ENCODE measurements at regions not wholly inside any gene's neighbourhood (a gene's known extent, or its start where the extent isn't known, plus 50 kb on each side); places are given as distances from the start of the nearest gene placed in this dataset.
"Not testable (repeated sequence)": the region's sequence is repeated elsewhere in the genome, so short reads cannot be mapped to it uniquely, and the experiment has no call there.

DNA sequence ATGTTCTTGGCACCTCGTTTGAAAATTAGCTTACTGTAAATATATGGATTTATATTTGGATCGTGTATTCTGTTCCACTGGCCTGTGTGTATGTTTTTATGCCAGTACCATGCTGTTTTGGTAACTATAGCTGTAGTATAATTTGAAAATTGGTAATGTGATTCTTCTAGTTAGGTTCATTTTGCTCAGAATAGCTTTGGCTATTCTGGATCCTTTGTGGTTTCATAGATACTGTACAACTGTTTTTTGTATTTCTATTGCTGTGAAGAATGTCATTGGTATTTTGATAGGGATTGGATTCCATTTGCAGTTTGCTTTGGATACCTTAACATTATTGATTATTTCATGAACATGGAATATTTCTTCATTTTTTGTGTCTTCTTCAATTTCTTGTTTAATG lies 490.2 kb downstream of the BRINP3 start:
- H3K4me1 ChIP-seq (ENCODE audit: insufficient read depth, low read length): peaks cover 6% of the 10 kb centered on the region; the same call in 1 of the 2 replicates
- no peak overlapping the region for H3K9ac ChIP-seq (ENCODE audit: low read depth, low read length)
- H3K36me3 ChIP-seq (ENCODE audit: insufficient read depth, low read length): no peaks in the 10 kb centered on the region
- peaks cover 6% of the 10 kb centered on the region for H3K9me3 ChIP-seq (ENCODE audit: control insufficient read depth, insufficient read depth, low read length)

GRCh38 chr1:189992856-189993255 lies 484.8 kb downstream of the BRINP3 start:
- no peak overlapping the region for H3K9ac ChIP-seq (ENCODE audit: low read depth, low read length)
- no peaks in the 10 kb centered on the region for H3K4me1 ChIP-seq (ENCODE audit: insufficient read depth, low read length)

DNA sequence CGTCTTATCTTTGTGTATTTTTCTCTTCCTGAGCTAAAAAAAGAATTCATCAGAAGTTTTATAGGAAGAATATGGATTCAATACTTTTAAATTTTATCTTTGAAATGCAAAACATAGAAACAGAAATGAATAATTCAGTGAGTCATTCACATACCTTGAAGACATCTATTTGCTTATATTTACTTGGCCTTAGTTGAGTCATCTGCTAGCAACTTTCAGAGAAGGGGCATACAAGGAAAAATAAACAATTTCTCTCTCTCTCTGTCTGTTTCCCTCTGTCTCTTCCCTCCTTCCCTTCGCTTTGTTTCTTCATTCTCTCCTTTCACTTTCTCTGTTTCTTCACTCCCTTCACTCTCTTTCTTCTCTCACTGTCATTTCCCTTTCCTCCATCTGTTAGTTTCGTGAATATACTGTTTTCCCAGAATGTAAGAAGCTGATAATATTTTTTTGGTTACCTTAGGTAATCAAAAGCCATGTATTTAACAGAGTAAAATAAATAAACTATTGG lies 477.2 kb downstream of the BRINP3 start:
- H3K4me1 ChIP-seq (ENCODE audit: insufficient read depth, low read length): no peaks in the 10 kb centered on the region; the same call in 1 of the 2 replicates
- no peak overlapping the region for H3K9ac ChIP-seq (ENCODE audit: low read depth, low read length)
- no peaks in the 10 kb centered on the region for H3K36me3 ChIP-seq (ENCODE audit: insufficient read depth, low read length)
- H3K9me3 ChIP-seq (ENCODE audit: control insufficient read depth, insufficient read depth, low read length): no peaks in the 10 kb centered on the region

More at GRCh38 chr1:189992856-189993255, 484.8 kb downstream of the BRINP3 start:
- H3K9me3 ChIP-seq (ENCODE audit: control insufficient read depth, insufficient read depth, low read length): peaks cover 11% of the 10 kb centered on the region
- no peaks in the 10 kb centered on the region; the same call in 1 of the 2 replicates for H3K36me3 ChIP-seq (ENCODE audit: insufficient read depth, low read length)

GRCh38 chr1:190001187-190001586 lies 476.5 kb downstream of the BRINP3 start:
- no peaks in the 10 kb centered on the region for H3K36me3 ChIP-seq (ENCODE audit: insufficient read depth, low read length)
- H3K4me1 ChIP-seq (ENCODE audit: insufficient read depth, low read length): no peaks in the 10 kb centered on the region; the same call in 1 of the 2 replicates
- no peaks in the 10 kb centered on the region for H3K9me3 ChIP-seq (ENCODE audit: control insufficient read depth, insufficient read depth, low read length)
- no peak overlapping the region for H3K9ac ChIP-seq (ENCODE audit: low read depth, low read length)

DNA sequence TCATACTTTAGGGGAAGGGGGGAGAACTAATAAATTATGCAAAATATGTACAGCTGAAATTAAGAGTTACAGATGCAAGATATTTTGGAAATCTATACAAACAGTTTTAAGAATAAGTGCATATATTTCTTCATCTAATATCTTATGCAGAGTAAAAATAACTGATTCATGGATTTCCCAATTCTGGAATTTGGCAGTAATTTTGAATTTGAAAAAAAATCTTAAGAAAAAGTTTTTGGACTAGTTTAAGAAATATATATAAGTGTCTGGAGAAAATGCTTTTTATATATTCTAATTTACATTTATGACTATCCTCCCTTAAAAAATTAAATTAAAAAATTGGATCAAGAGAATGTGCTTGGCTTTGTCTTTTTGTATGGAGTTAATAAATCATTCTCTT lies 474.3 kb downstream of the BRINP3 start:
- H3K9me3 ChIP-seq (ENCODE audit: control insufficient read depth, insufficient read depth, low read length): no peaks in the 10 kb centered on the region
- H3K36me3 ChIP-seq (ENCODE audit: insufficient read depth, low read length): no peaks in the 10 kb centered on the region
- H3K9ac ChIP-seq (ENCODE audit: low read depth, low read length): no peak overlapping the region
- H3K4me1 ChIP-seq (ENCODE audit: insufficient read depth, low read length): no peaks in the 10 kb centered on the region; the same call in 1 of the 2 replicates

GRCh38 chr1:190011585-190011984 lies 466.1 kb downstream of the BRINP3 start:
- Histone ChIP-seq H3K4me1 (ENCODE audit: insufficient read depth, low read length) (no peaks in the 10 kb centered on the region; the same call in 1 of the 2 replicates), H3K36me3 (ENCODE audit: insufficient read depth, low read length) (no peaks in the 10 kb centered on the region), H3K9me3 (ENCODE audit: control insufficient read depth, insufficient read depth, low read length) (no peaks in the 10 kb centered on the region), H3K9ac (ENCODE audit: low read depth, low read length) (no peak overlapping the region)

DNA sequence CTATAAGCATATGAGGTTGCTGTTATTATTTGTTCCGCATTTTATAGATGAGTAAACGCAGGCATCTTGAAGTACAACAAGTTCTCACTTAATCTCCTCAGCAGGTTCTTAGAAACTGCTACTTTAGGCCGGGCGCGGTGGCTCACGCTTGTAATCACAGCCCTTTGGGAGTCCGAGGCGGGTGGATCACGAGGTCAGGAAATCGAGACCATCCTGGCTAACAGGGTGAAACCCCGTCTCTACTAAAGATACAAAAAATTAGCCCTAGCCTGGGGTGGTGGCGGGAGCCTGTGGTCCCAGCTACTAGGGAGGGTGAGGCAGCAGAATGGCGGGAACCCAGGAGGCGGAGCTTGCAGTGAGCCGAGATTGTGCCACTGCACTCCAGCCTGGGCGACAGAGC lies 458.5 kb downstream of the BRINP3 start:
- H3K36me3 ChIP-seq (ENCODE audit: insufficient read depth, low read length); H3K9ac ChIP-seq (ENCODE audit: low read depth, low read length); H3K9me3 ChIP-seq (ENCODE audit: control insufficient read depth, insufficient read depth, low read length); H3K4me1 ChIP-seq (ENCODE audit: insufficient read depth, low read length): not testable (repeated sequence)

GRCh38 chr1:190019717-190020116 lies 457.9 kb downstream of the BRINP3 start:
- no peaks in the 10 kb centered on the region for H3K4me1 ChIP-seq (ENCODE audit: insufficient read depth, low read length)
- no peaks in the 10 kb centered on the region for H3K9me3 ChIP-seq (ENCODE audit: control insufficient read depth, insufficient read depth, low read length)
- no peaks in the 10 kb centered on the region for H3K36me3 ChIP-seq (ENCODE audit: insufficient read depth, low read length)
- no peak overlapping the region for H3K9ac ChIP-seq (ENCODE audit: low read depth, low read length)

DNA sequence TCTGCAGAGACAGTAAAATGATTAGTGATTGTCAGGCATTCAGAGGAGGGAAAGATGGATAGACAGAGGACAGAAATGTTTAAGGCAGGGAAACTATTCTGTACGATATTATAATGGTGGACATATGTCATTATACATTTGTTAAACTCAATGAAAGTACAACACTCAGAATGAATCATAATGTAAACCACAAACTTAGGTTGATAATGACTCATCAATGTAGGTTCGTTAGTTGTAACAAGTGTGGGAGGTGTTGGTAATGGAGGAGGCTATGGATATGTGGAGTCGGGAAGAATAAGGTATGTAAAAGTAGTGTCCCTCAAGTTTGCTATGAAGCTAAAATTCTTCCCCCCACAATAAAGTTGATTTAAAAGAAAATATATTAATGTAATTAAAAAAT lies 455.0 kb downstream of the BRINP3 start:
- H3K36me3 ChIP-seq (ENCODE audit: insufficient read depth, low read length): no peaks in the 10 kb centered on the region
- no peaks in the 10 kb centered on the region for H3K4me1 ChIP-seq (ENCODE audit: insufficient read depth, low read length)
- H3K9ac ChIP-seq (ENCODE audit: low read depth, low read length): no peak overlapping the region
- no peaks in the 10 kb centered on the region for H3K9me3 ChIP-seq (ENCODE audit: control insufficient read depth, insufficient read depth, low read length)

GRCh38 chr1:190029441-190029840 lies 448.2 kb downstream of the BRINP3 start:
- Histone ChIP-seq H3K9ac (ENCODE audit: low read depth, low read length) (no peak overlapping the region), H3K36me3 (ENCODE audit: insufficient read depth, low read length) (no peaks in the 10 kb centered on the region), H3K9me3 (ENCODE audit: control insufficient read depth, insufficient read depth, low read length) (no peaks in the 10 kb centered on the region), H3K4me1 (ENCODE audit: insufficient read depth, low read length) (no peaks in the 10 kb centered on the region)

GRCh38 chr1:190043655-190044054 lies 434.0 kb downstream of the BRINP3 start:
- Histone ChIP-seq H3K4me1 (ENCODE audit: insufficient read depth, low read length) (no peaks in the 10 kb centered on the region), H3K36me3 (ENCODE audit: insufficient read depth, low read length) (no peaks in the 10 kb centered on the region), H3K9ac (ENCODE audit: low read depth, low read length) (no peak overlapping the region), H3K9me3 (ENCODE audit: control insufficient read depth, insufficient read depth, low read length) (no peaks in the 10 kb centered on the region)

- Histone ChIP-seq H3K36me3 (ENCODE audit: insufficient read depth, low read length) (no peaks in the 10 kb centered on the region), H3K9ac (ENCODE audit: low read depth, low read length) (no peak overlapping the region), H3K4me1 (ENCODE audit: insufficient read depth, low read length) (no peaks in the 10 kb centered on the region), H3K9me3 (ENCODE audit: control insufficient read depth, insufficient read depth, low read length) (no peaks in the 10 kb centered on the region)
Observed at GRCh38 chr1:190046231-190046630, 431.4 kb downstream of the BRINP3 start.
